SK-N-SH (cell line): ENCODE measurements at regions not wholly inside any gene's neighbourhood (a gene's known extent, or its start where the extent isn't known, plus 50 kb on each side); places are given as distances from the start of the nearest gene placed in this dataset.

ENCODE experiments used
- CTCF ChIA-PET: fragments of 300-600, 350-600 bp; formaldehyde crosslinking; extraction: SDS; loops from one replicate; lab custom pipeline; 2021; lab: Yijun Ruan, JAX
- POLR2A ChIA-PET: fragments of 350-600 bp; sonication (Branson Sonifier 250); formaldehyde crosslinking; extraction: SDS; loops from one replicate; lab custom pipeline; 2020; ENCODE audit warnings: antibody characterized with exemption, inconsistent platforms; lab: Yijun Ruan, JAX
- DNase-seq: peaks from one replicate; pipeline ENCODE4 v3.0.0; 2012
- H2AFZ ChIP-seq: fragments of 200-600 bp; sonication (generic); 2 replicates; pipeline ENCODE4 v1.8.1; 2016; ENCODE audit warnings: antibody characterized with exemption, mild to moderate bottlenecking, low read depth
- H3F3A ChIP-seq: fragments of 200-600 bp; sonication (generic); replicated peaks from 2 replicates; pipeline ENCODE3; 2016; ENCODE audit warnings: antibody characterized with exemption, mild to moderate bottlenecking; ENCODE audit not compliant: insufficient read depth
- H3K27ac ChIP-seq, 2 experiments: fragments of 200-500 bp in 1 of 2; fragments of 200-600 bp in 1 of 2; sonication (Bioruptor generic) in 1 of 2; sonication (generic), shearing (Covaris generic) in 1 of 2; 2 replicates each; pipeline versions ENCODE4 v1.5.1 to v1.6.1; 2014 to 2016; ENCODE audit warnings: low read depth in 2 of 2, inconsistent platforms in 1 of 2, low read length in 1 of 2, mild to moderate bottlenecking in 1 of 2, mixed read lengths in 1 of 2
- H3K27me3 ChIP-seq: fragments of 200-600 bp; sonication (generic), shearing (Covaris generic); 2 replicates; pipeline ENCODE4 v1.6.1; 2016; ENCODE audit warnings: mixed run types; ENCODE audit not compliant: insufficient read depth
- H3K36me3 ChIP-seq, 2 experiments: fragments of 200-500 bp in 1 of 2; fragments of 200-600 bp in 1 of 2; sonication (Bioruptor generic) in 1 of 2; sonication (generic) in 1 of 2; replicated peaks in 1 of 2; 2 replicates each; pipeline versions ENCODE3 to v1.5.1; 2014 to 2016; ENCODE audit warnings: low read length in 1 of 2, mild to moderate bottlenecking in 1 of 2; ENCODE audit not compliant: insufficient read depth in 2 of 2, control insufficient read depth in 1 of 2
- H3K4me1 ChIP-seq, 2 experiments: fragments of 200-500 bp in 1 of 2; fragments of 200-600 bp in 1 of 2; sonication (Bioruptor generic) in 1 of 2; sonication (generic), shearing (Covaris generic) in 1 of 2; 2 replicates each; pipeline versions ENCODE4 v1.5.1 to v1.6.1; 2014 to 2016; ENCODE audit warnings: low read depth in 1 of 2, low read length in 1 of 2, mixed run types in 1 of 2; ENCODE audit not compliant: insufficient read depth in 2 of 2, control insufficient read depth in 1 of 2
- H3K4me2 ChIP-seq: fragments of 200-600 bp; sonication (generic), shearing (Covaris generic); 2 replicates; pipeline ENCODE4 v1.6.1; 2017; ENCODE audit warnings: mixed run types
- H3K4me3 ChIP-seq, 2 experiments: fragments of 200-500 bp in 1 of 2; fragments of 200-600 bp in 1 of 2; sonication (Bioruptor generic) in 1 of 2; sonication (generic), shearing (Covaris generic) in 1 of 2; 2 replicates each; pipeline versions ENCODE4 v1.5.1 to v1.8.1; 2014 to 2016; ENCODE audit warnings: low read depth in 2 of 2, inconsistent platforms in 1 of 2, low read length in 1 of 2, mild to moderate bottlenecking in 1 of 2, mixed read lengths in 1 of 2, moderate library complexity in 1 of 2
- H3K79me2 ChIP-seq: fragments of 200-600 bp; sonication (generic); 2 replicates; pipeline ENCODE4 v1.8.1; 2017; ENCODE audit warnings: mild to moderate bottlenecking; ENCODE audit not compliant: insufficient read depth
- H3K9ac ChIP-seq: fragments of 200-600 bp; sonication (generic); 2 replicates; pipeline ENCODE4 v1.6.1; 2017; ENCODE audit warnings: mixed run types
- H3K9me2 ChIP-seq: fragments of 200-600 bp; sonication (generic); 2 replicates; pipeline ENCODE4 v1.6.1; 2017; ENCODE audit warnings: mixed run types
- H3K9me3 ChIP-seq: fragments of 200-600 bp; sonication (generic); 2 replicates; pipeline ENCODE4 v1.6.1; 2017; ENCODE audit warnings: mixed run types, mild to moderate bottlenecking, moderate library complexity
- H4K20me1 ChIP-seq: fragments of 200-600 bp; sonication (generic); 2 replicates; pipeline ENCODE4 v1.6.1; 2017; ENCODE audit warnings: mild to moderate bottlenecking, mixed run types; ENCODE audit not compliant: insufficient read depth
- CTCF ChIP-seq: fragments of 200-600 bp; sonication (generic); IDR thresholded peaks from 2 replicates; pipeline ENCODE4 v1.6.1; 2017; ENCODE audit warnings: antibody characterized with exemption, mild to moderate bottlenecking, moderate library complexity
- ELF1 ChIP-seq: IDR thresholded peaks from 2 replicates; pipeline ENCODE4 v1.4.0; 2012
- EP300 ChIP-seq, 2 experiments: IDR thresholded peaks; 2 replicates each; pipeline versions ENCODE4 v1.4.0 to v1.6.1; 2012; ENCODE audit warnings: borderline replicate concordance in 1 of 2, low read depth in 1 of 2, low read length in 1 of 2
- FOSL2 ChIP-seq: IDR thresholded peaks from 2 replicates; pipeline ENCODE4 v1.4.0; 2012; ENCODE audit warnings: low read depth, mild to moderate bottlenecking, moderate library complexity, borderline replicate concordance
- FOXM1 ChIP-seq: IDR thresholded peaks from 2 replicates; pipeline ENCODE4 v1.4.0; 2012; ENCODE audit warnings: low read depth, mild to moderate bottlenecking
- IRF3 ChIP-seq: fragments of 150-350 bp; IDR thresholded peaks from 2 replicates; pipeline ENCODE4 v1.6.1; 2016; ENCODE audit warnings: mild to moderate bottlenecking, low read depth, low read length
- JUND ChIP-seq: IDR thresholded peaks from 2 replicates; pipeline ENCODE4 v1.4.0; 2012
- MAX ChIP-seq: IDR thresholded peaks from 2 replicates; pipeline ENCODE4 v1.4.0; 2012; ENCODE audit warnings: low read depth
- MXI1 ChIP-seq: IDR thresholded peaks from 2 replicates; pipeline ENCODE4 v1.6.1; 2012; ENCODE audit warnings: mild to moderate bottlenecking, low read depth, low read length, improper control_type of control experiment
- NFIC ChIP-seq: IDR thresholded peaks from 2 replicates; pipeline ENCODE4 v1.4.0; 2012; ENCODE audit warnings: borderline replicate concordance
- POLR2AphosphoS5 ChIP-seq: IDR thresholded peaks from 2 replicates; pipeline ENCODE4 v1.6.1; 2012; ENCODE audit warnings: low read depth, low read length
- RXRA ChIP-seq: IDR thresholded peaks from 2 replicates; pipeline ENCODE4 v1.4.0; 2012; ENCODE audit warnings: low read depth, mild to moderate bottlenecking, borderline replicate concordance
- USF1 ChIP-seq: IDR thresholded peaks from 2 replicates; pipeline ENCODE4 v1.4.0; 2012; ENCODE audit warnings: low read depth, borderline replicate concordance
- YY1 ChIP-seq: IDR thresholded peaks from 2 replicates; pipeline ENCODE4 v1.4.0; 2012; ENCODE audit warnings: low read depth, mild to moderate bottlenecking
- WGBS: methylation state at CpG from one replicate; pipeline ENCODE4 v1.1.6; 2017; ENCODE audit warnings: low lambda C conversion rate; 5-methylcytosine and 5-hydroxymethylcytosine counted together

GRCh38 chr1:182303778-182304177 lies 87.8 kb downstream of the GLUL start:
- Histone ChIP-seq H3K9ac (no peak overlapping the region), H3K36me3 (no peaks in the 10 kb centered on the region), H3K9me2 (no peaks in the 10 kb centered on the region), H3K4me1 (peaks cover 0 to 4% of the 10 kb centered on the region in 2 experiments; a peak in 1 of 4 replicates), H3K9me3 (no peaks in the 10 kb centered on the region), H3K27me3 (no peaks in the 10 kb centered on the region)
- ChIA-PET CTCF (no interaction called here), POLR2A (no interaction called here)
- no peak for TF ChIP-seq MXI1
- TF ChIP-seq YY1 = no peak
- no peak for TF ChIP-seq CTCF
- TF ChIP-seq, all 33 proteins: peak for 0
- no peak overlapping the region for H3K27ac ChIP-seq
- no peak overlapping the region for H3K4me3 ChIP-seq
- no peaks in the 10 kb centered on the region for H3F3A ChIP-seq
- no peak overlapping the region for H3K4me2 ChIP-seq
- H4K20me1 ChIP-seq = no peaks in the 10 kb centered on the region
- 7% methylated on average over 2 of the region's 2 CpGs for WGBS
- no peaks in the 10 kb centered on the region for H3K79me2 ChIP-seq
- no peak for DNase-seq
- H2AFZ ChIP-seq = no peak overlapping the region

GRCh38 chr1:182301467-182302198 lies 90.0 kb downstream of the GLUL start:
- Histone ChIP-seq H2AFZ (no peak overlapping the region), H4K20me1 (no peaks in the 10 kb centered on the region), H3K9ac (no peak overlapping the region), H3K27ac (no peak overlapping the region), H3K36me3 (no peaks in the 10 kb centered on the region), H3K79me2 (no peaks in the 10 kb centered on the region), H3K9me3 (no peaks in the 10 kb centered on the region), H3K4me2 (no peak overlapping the region), H3K4me1 (peaks cover 0 to 4% of the 10 kb centered on the region in 2 experiments; a peak in 1 of 4 replicates), H3F3A (no peaks in the 10 kb centered on the region), H3K9me2 (no peaks in the 10 kb centered on the region), H3K4me3 (no peak overlapping the region), H3K27me3 (no peaks in the 10 kb centered on the region)
- no peak for DNase-seq
- ChIA-PET CTCF (interaction anchor here (0.7 to 1.5 kb wide), 2 partner anchors 89 to 158 kb away, joined by 3 read pairs; no protein-coding TSS in a partner anchor), POLR2A (no interaction called here)
- TF ChIP-seq USF1 (no peak), RXRA (no peak), NFIC (no peak), YY1 (no peak), ELF1 (no peak), FOXM1 (no peak), FOSL2 (no peak), EP300 (IDR thresholded peaks at IDR 0.05; ENCODE audit: borderline replicate concordance in 1 of 2, low read depth in 1 of 2, low read length in 1 of 2) (no peak), IRF3 (no peak), MAX (no peak), JUND (no peak), POLR2AphosphoS5 (no peak)
- WGBS = 65% methylated on average over 9 of the region's 9 CpGs
